Kidney (tissue), 13 donors: ENCODE measurements at regions not wholly inside any gene's neighbourhood (a gene's known extent, or its start where the extent isn't known, plus 50 kb on each side); places are given as distances from the start of the nearest gene placed in this dataset.

ENCODE experiments used
- DNase-seq, 5 donors: peaks; one replicate each; pipeline ENCODE4 v3.0.0-alpha.2; 2013 to 2020
- FAIRE-seq: peaks from 2 replicates; lab custom pipeline; 2012; peaks lifted over from hg19 to GRCh38; lab: Jason Lieb, UNC
- H3K27ac ChIP-seq, 2 donors: one replicate each; pipeline ENCODE4 v1.7.0; 2013; ENCODE audit warnings: low read depth in 2 of 2, low read length in 2 of 2, inconsistent platforms in 1 of 2
- H3K27me3 ChIP-seq: one replicate; pipeline ENCODE4 v1.7.1; 2013; ENCODE audit warnings: low read length, inconsistent platforms; ENCODE audit not compliant: control insufficient read depth, insufficient read depth
- H3K36me3 ChIP-seq, 3 donors: one replicate each; pipeline versions ENCODE4 v1.7.0 to v1.7.1; 2013; ENCODE audit warnings: low read length in 3 of 3, control low read depth in 1 of 3, inconsistent platforms in 1 of 3; ENCODE audit not compliant: insufficient read depth in 3 of 3, control insufficient read depth in 2 of 3
- H3K4me1 ChIP-seq, 3 donors: one replicate each; pipeline versions ENCODE4 v1.7.0 to v1.7.1; 2013; ENCODE audit warnings: low read length in 3 of 3, inconsistent platforms in 1 of 3, low read depth in 1 of 3; ENCODE audit not compliant: control insufficient read depth in 2 of 3, insufficient read depth in 2 of 3
- H3K4me3 ChIP-seq, 3 donors: one replicate each; pipeline versions ENCODE4 v1.7.0 to v1.8.1; 2013; ENCODE audit warnings: low read length in 3 of 3, control low read depth in 1 of 3, inconsistent platforms in 1 of 3
- H3K9ac ChIP-seq, 3 donors: one replicate each; pipeline versions ENCODE4 v1.7.0 to v1.7.1; 2013; ENCODE audit warnings: low read length in 3 of 3, control low read depth in 1 of 3, inconsistent platforms in 1 of 3
- H3K9me3 ChIP-seq, 3 donors: one replicate each; pipeline versions ENCODE4 v1.7.0 to v1.7.1; 2013; ENCODE audit warnings: low read length in 3 of 3, control low read depth in 1 of 3, inconsistent platforms in 1 of 3; ENCODE audit not compliant: control insufficient read depth in 2 of 3, insufficient read depth in 1 of 3
- CTCF ChIP-seq: IDR thresholded peaks from 3 replicates; pipeline ENCODE4 v1.5.1; 2012; ENCODE audit warnings: mild to moderate bottlenecking, moderate library complexity, borderline replicate concordance; ENCODE audit not compliant: insufficient read depth; ENCODE audit errors: extremely low read depth
- intact Hi-C: fragments of 100-400 bp; cut with DNase I; formaldehyde crosslinking; loops from one replicate; pipeline ENCODE4 v1.11.1; 2022
- donor health status: control.
- donor health status: control.
- donor health status: control.
- donor health status: control.
- donor health status: control.
- donor health status: DM: yes; HTN: yes; CAD: no.
- donor health status: Normal renal cell carcinoma (clear cell type).

GRCh38 chr3:101042996-101043686 lies 49.9 kb upstream of the ABI3BP start:
- Histone ChIP-seq H3K27ac (no peak overlapping the region), H3K9me3 (no peaks in the 10 kb centered on the region), H3K4me3 (no peak overlapping the region), H3K36me3 (no peaks in the 10 kb centered on the region), H3K4me1 (no peaks in the 10 kb centered on the region), H3K9ac (no peak overlapping the region), H3K27me3 (no peaks in the 10 kb centered on the region)
- no peak for TF ChIP-seq CTCF
- intact Hi-C loops = no loop called here
- DNase-seq (no peak), FAIRE-seq (no peak)
